B cell (primary cell): ENCODE measurements at regions not wholly inside any gene's neighbourhood (a gene's known extent, or its start where the extent isn't known, plus 50 kb on each side); places are given as distances from the start of the nearest gene placed in this dataset. TPM values are rescaled to one million over a fixed set of nuclear protein-coding genes. Genes with fewer than 3 reads are reported as not detected.

Source experiments
- ATAC-seq: fragments of 200-7000 bp; cut with Tn5 transposase; one replicate; pipeline ENCODE4 v1.10.0; 2021; ENCODE audit warnings: low read depth, mild to moderate bottlenecking, moderate number of reproducible peaks, moderate library complexity
- CTCF ChIA-PET: fragments of 350-600 bp; sonication (Branson Sonifier 250); formaldehyde crosslinking; loops from one replicate; lab custom pipeline; 2021; ENCODE audit warnings: antibody characterized with exemption, inconsistent platforms; lab: Charles Lee
- POLR2A ChIA-PET: fragments of 350-600 bp; sonication (Branson Sonifier 250); formaldehyde crosslinking; loops from one replicate; lab custom pipeline; 2021; ENCODE audit warnings: antibody characterized with exemption; lab: Charles Lee
- DNase-seq: peaks from one replicate; pipeline ENCODE4 v3.0.0; 2013
- H2AFZ ChIP-seq: 2 replicates; pipeline ENCODE4 v1.6.1; 2012; ENCODE audit warnings: mild to moderate bottlenecking, low read depth, low read length; ENCODE audit not compliant: insufficient read depth, poor library complexity, severe bottlenecking
- H3K27ac ChIP-seq, 2 donors: 1 replicate in 1 of 2; 2 replicates in 1 of 2; pipeline ENCODE4 v1.5.1; 2012 to 2013; ENCODE audit warnings: low read length in 2 of 2, mild to moderate bottlenecking in 2 of 2, moderate library complexity in 1 of 2
- H3K27me3 ChIP-seq, 4 experiments: fragments of 200-600 bp in 1 of 4; sonication (generic) in 1 of 4; replicated peaks in 1 of 4; 1 replicate in 2 of 4; 2 replicates in 2 of 4; pipeline versions ENCODE4 v1.6.1 to v1.7.0; 2013 to 2016; ENCODE audit warnings: low read length in 3 of 4, mild to moderate bottlenecking in 2 of 4, mixed read lengths in 1 of 4, moderate library complexity in 1 of 4; ENCODE audit not compliant: insufficient read depth in 4 of 4, control insufficient read depth in 3 of 4; ENCODE audit errors: control extremely low read depth in 1 of 4
- H3K36me3 ChIP-seq, 2 experiments: replicated peaks in 1 of 2; 1 replicate in 1 of 2; 2 replicates in 1 of 2; pipeline versions ENCODE4 v1.6.1 to v1.7.1; 2013; ENCODE audit warnings: low read length in 1 of 2; ENCODE audit not compliant: insufficient read depth in 2 of 2, control insufficient read depth in 1 of 2; ENCODE audit errors: control extremely low read depth in 1 of 2, extremely low read depth in 1 of 2
- H3K4me1 ChIP-seq, 2 donors: fragments of 200-600 bp in 1 of 2; sonication (generic) in 1 of 2; 1 replicate in 1 of 2; 2 replicates in 1 of 2; pipeline versions ENCODE4 v1.5.1 to v1.6.1; 2013 to 2017; ENCODE audit warnings: low read length in 2 of 2; ENCODE audit not compliant: control insufficient read depth in 2 of 2, insufficient read depth in 2 of 2
- H3K4me2 ChIP-seq: replicated peaks from 2 replicates; pipeline ENCODE3; 2012; ENCODE audit warnings: mild to moderate bottlenecking, low read depth, low read length; ENCODE audit not compliant: poor library complexity, severe bottlenecking
- H3K4me3 ChIP-seq, 5 experiments: fragments of 200-600 bp in 1 of 5; sonication (generic) in 1 of 5; 1 replicate in 3 of 5; 2 replicates in 2 of 5; pipeline versions ENCODE4 v1.5.1 to v1.7.0; 2011 to 2016; ENCODE audit warnings: low read length in 4 of 5, mild to moderate bottlenecking in 4 of 5, low read depth in 2 of 5, control low read depth in 1 of 5, moderate library complexity in 1 of 5; ENCODE audit not compliant: insufficient read depth in 1 of 5; ENCODE audit errors: control extremely low read depth in 1 of 5, extremely low read depth in 1 of 5
- H3K79me2 ChIP-seq: fragments of 200-600 bp; sonication (generic); one replicate; pipeline ENCODE4 v1.6.0; 2016; ENCODE audit warnings: low read length; ENCODE audit not compliant: control insufficient read depth, insufficient read depth
- H3K9ac ChIP-seq: fragments of 200-600 bp; sonication (generic); 2 replicates; pipeline ENCODE4 v1.6.1; 2017; ENCODE audit warnings: mild to moderate bottlenecking, low read length, moderate library complexity
- H3K9me3 ChIP-seq, 3 donors: one replicate each; pipeline versions ENCODE4 v1.6.1 to v1.7.1; 2013; ENCODE audit warnings: low read length in 2 of 3; ENCODE audit not compliant: control insufficient read depth in 2 of 3, insufficient read depth in 1 of 3; ENCODE audit errors: control extremely low read depth in 1 of 3
- H4K20me1 ChIP-seq: 2 replicates; pipeline ENCODE4 v1.6.0; 2012; ENCODE audit warnings: mild to moderate bottlenecking, low read length; ENCODE audit not compliant: insufficient read depth, control insufficient read depth, poor library complexity, severe bottlenecking
- H3K27ac Mint-ChIP-seq: one replicate; pipeline ENCODE4 v1.8.0; 2021; ENCODE audit warnings: mixed read lengths
- H3K27me3 Mint-ChIP-seq: one replicate; pipeline ENCODE4 v1.8.0; 2021; ENCODE audit warnings: mixed read lengths
- H3K4me1 Mint-ChIP-seq: one replicate; pipeline ENCODE4 v1.8.0; 2021; ENCODE audit warnings: mixed read lengths
- H3K4me3 Mint-ChIP-seq: one replicate; pipeline ENCODE4 v1.8.0; 2021; ENCODE audit warnings: mixed read lengths
- H3K9me3 Mint-ChIP-seq: one replicate; pipeline ENCODE4 v1.8.0; 2022; ENCODE audit warnings: mixed read lengths; ENCODE audit not compliant: insufficient read depth
- EZH2 ChIP-seq: IDR thresholded peaks from 2 replicates; pipeline ENCODE4 v1.6.1; 2012; ENCODE audit warnings: borderline replicate concordance, low read depth, mild to moderate bottlenecking, moderate library complexity, low read length; ENCODE audit not compliant: insufficient read depth, poor library complexity, severe bottlenecking
- WGBS: methylation state at CpG from one replicate; pipeline ENCODE4 v1.1.5; 2013; ENCODE audit warnings: missing lambda C conversion rate; ENCODE audit not compliant: insufficient coverage; 5-methylcytosine and 5-hydroxymethylcytosine counted together
- intact Hi-C: fragments of 100-400 bp; cut with micrococcal nuclease; formaldehyde crosslinking; loops from one replicate; pipeline ENCODE4 v1.10.0; 2022
- small RNA-seq: library from RNA; depleted of rRNA; stranded (forward); fragments of <200 nt; gene quantifications from one replicate; pipeline ENCODE3, GENCODE V24; 2012; ENCODE audit warnings: low replicate concordance, low read depth; ENCODE audit not compliant: insufficient read length
- TF ChIP-seq, protein P1 (sequence below): fragments of 200-600 bp; IDR thresholded peaks from one replicate; pipeline ENCODE4 v1.8.0; 2022; ENCODE audit warnings: antibody characterized with exemption, mild to moderate bottlenecking

DNA sequence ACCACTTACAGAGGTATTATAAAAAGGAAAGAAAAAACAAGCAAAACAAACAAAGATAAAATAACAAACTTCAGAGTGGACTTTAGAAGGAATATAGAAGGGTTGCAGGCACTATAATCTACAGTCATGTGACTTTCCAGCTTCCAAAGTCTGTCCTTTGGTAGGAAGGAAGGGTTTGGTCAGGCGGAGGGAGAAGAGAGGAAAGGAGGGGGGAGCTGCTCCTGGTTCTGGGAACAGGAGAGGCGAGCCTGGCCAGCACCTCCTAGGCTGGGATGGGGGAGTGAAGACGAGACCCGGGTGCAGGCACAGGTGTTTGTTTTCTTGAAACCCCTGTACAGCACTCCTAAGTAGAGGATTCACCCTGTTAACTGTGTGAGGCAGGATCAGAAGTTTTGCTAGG lies 53.8 kb upstream of the GATA6 start:
- H3K27ac Mint-ChIP-seq: no peak overlapping the region

More for the DNA sequence above, 53.8 kb upstream of the GATA6 start:
- Histone ChIP-seq H3K9me3 (peaks cover 0 to 1% (median 0%) of the 10 kb centered on the region in 3 donors), H3K27me3 (no peaks in the 10 kb centered on the region), H3K36me3 (no peaks in the 10 kb centered on the region), H3K4me1 (no peaks in the 10 kb centered on the region), H2AFZ (no peak overlapping the region), H3K27ac (no peak overlapping the region), H3K79me2 (no peaks in the 10 kb centered on the region), H3K9ac (no peak overlapping the region), H4K20me1 (no peaks in the 10 kb centered on the region), H3K4me3 (no peak overlapping the region), H3K4me2 (no peak overlapping the region)
- WGBS: 75% methylated on average over 1 of the region's 4 CpGs
- TF ChIP-seq, protein P1, sequence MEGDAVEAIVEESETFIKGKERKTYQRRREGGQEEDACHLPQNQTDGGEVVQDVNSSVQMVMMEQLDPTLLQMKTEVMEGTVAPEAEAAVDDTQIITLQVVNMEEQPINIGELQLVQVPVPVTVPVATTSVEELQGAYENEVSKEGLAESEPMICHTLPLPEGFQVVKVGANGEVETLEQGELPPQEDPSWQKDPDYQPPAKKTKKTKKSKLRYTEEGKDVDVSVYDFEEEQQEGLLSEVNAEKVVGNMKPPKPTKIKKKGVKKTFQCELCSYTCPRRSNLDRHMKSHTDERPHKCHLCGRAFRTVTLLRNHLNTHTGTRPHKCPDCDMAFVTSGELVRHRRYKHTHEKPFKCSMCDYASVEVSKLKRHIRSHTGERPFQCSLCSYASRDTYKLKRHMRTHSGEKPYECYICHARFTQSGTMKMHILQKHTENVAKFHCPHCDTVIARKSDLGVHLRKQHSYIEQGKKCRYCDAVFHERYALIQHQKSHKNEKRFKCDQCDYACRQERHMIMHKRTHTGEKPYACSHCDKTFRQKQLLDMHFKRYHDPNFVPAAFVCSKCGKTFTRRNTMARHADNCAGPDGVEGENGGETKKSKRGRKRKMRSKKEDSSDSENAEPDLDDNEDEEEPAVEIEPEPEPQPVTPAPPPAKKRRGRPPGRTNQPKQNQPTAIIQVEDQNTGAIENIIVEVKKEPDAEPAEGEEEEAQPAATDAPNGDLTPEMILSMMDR: no peak
- no peak for TF ChIP-seq EZH2
- no peak overlapping the region for H3K4me3 Mint-ChIP-seq
- no peak for ATAC-seq
- no peaks in the 10 kb centered on the region for H3K4me1 Mint-ChIP-seq
- no peaks in the 10 kb centered on the region for H3K27me3 Mint-ChIP-seq
- ChIA-PET CTCF (no interaction called here), POLR2A (no interaction called here)
- intact Hi-C loops: no loop called here
- H3K9me3 Mint-ChIP-seq: no peaks in the 10 kb centered on the region
- no peak for DNase-seq

Small RNAs in the stretch of these regions (small RNA-seq; reads per million reads assigned to genes)
- not detected for gene RNA5SP451
